HG02610 (cell line): ENCODE measurements at regions not wholly inside any gene's neighbourhood (a gene's known extent, or its start where the extent isn't known, plus 50 kb on each side); places are given as distances from the start of the nearest gene placed in this dataset.

Experiments used
- ATAC-seq: cut with Tn5 transposase; IDR thresholded peaks from one replicate; pipeline ENCODE4 v1.9.1; 2021; ENCODE audit warnings: mild to moderate bottlenecking, moderate library complexity; ENCODE audit not compliant: unreplicated experiment

DNA sequence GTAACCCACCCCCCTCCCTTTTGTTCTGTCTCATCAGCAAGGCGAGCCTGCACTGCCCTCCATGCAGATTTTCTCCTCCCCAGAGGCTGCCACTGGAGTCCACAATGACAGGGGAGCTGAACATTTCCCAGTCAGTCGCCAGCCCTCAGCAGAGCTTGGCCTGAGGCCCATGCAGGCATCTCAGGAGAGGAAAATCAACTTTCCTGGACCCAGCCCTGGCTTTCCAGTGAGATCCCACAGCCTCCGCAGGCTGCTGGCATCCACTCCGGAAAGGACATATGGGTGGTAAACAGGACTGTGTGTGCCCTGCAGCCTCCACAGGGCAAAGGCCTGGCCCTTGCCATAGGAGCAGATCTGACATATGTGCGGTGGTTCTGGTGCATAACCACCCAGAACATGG lies 253.8 kb downstream of the TNS1 start:
- ATAC-seq = no peak

DNA sequence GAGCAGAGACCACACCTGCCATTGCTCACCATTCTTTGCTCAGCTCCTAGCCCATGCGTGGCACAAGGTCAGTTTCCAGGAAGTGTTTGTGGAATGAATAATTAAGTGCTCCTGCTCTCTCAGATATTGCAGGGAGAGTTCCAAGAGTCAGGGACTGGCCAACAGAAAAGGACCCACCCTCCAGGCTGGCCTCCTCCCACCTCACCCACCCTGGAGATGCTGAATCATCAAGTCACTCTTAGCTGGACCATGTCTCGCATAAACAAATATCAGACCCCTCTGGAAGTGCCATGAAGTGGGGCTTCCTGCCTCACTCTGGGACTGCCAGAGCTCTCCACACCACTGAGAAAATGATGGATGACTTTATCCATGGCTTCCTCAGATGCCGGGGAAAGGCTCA lies 256.0 kb downstream of the TNS1 start:
- no peak for ATAC-seq

DNA sequence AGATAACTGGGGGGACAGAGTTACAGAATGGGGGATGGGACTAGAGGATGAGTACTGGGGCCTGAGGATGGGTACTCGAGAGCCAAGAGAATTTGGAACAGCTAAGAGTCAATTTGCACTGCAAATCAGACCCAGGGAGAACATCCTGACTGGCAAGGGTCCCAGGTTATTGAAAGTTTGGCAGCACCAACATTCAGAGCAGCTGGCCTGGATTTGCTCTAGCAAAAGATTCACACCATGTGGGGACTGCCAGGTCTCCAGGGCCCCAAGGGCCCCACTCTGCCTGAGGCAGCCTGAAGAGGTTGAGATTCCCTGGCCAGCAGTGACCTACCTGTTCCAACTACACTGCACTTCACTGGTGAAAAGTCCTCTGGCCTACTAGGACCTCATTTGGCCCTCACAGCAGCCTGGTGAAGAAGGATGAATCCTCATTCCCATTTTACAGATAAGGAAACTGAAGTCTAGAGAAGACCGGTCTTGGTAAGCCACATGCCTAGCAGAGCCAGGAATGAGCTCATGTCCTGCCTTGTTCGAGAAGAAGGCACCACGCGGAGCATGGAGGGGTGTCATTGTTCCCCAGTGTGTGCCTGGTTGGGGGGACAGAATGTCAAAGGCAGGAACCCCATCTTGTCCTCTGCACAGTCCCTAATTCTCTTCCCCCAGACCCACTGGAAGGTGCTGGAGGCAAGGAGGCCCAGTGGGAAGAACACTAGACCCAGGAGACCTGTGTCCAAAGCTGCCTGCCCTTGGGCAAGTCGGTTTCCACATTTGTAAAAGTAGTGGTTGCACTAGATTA lies 258.6 kb downstream of the TNS1 start:
- ATAC-seq = no peak

DNA sequence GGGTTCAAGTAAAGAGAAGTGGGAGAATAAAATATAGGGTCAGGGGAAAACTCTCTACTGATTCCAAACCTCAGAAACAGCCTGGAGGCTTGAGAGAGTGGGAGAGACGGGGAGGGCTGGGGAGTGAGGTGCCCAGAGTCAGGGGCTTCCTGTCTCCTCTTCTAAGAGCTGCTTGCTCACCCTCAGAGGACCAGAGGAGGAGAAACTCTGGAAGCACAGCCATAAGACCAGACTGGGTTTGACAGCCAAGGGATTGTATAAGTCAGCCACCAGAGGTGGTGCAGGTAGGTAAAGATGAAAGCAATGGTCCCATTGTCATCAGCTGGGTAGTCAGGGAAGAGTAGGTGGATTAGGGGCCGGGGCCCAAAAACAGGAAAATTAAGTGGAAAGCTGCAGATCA lies 259.4 kb downstream of the TNS1 start:
- ATAC-seq = no peak

DNA sequence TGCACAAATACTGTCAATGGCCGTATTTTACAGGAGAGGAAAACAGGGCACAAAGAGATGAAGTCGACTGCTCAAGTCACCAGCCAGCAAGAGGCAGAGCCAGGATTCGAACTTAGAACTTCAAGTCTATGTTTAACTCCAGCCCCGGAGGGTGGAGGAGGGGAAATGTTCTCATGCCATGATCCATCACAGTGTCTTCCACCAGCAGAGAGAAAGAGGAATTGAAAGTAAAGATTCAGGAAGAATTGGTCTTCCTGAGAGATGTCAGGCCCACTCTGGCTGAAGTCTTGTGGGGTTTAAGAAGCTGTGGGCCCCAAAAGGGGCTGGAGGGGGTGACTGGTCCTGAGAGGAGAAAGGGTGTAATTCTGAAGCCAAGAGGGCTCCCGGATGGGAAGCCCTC lies 260.0 kb downstream of the TNS1 start:
- ATAC-seq = no peak

DNA sequence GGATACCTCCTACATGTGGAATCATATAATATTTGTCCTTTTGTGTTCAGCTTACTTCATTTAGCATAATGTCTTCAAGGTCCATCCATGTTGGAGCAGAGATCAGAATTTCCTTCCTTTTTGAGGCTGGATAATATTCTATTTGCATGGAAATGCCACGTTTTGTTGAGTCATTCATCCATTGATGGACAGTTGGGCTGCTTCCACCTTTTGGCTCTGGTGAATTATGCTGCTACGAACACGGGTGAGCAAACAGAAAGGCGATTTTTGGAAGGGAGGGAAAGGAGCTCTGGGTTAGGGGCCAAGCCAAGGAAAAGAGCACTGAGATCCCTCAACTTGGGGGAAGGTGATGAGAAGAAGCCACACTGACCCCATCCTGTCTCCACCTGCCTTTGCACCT lies 260.5 kb downstream of the TNS1 start:
- ATAC-seq = no peak

DNA sequence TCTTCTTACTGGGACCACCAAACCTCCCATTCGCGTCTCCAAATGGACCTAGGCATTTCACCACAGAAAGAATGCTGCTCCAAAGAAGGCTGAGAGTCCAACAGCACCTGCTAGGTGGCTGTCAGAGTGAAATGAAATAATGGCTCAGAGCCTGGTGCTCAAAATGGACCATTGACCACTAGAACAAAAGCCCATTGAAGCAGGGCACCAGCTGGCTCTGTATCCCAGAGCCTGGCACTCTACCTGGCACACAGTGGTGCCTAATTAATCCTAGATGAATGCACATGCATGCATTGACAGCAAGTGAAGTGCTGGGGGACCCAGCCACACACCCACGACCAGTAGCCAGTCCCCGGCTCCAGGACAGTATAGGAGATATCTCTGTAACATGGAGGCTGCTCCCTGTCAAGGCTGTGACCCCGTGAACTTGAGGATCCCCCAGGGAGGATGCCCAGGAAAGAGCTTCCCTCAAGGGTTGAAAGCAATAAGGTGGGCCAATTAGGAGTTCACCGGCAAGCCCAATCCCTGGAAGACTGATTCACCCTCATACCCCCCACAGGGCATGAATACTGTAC lies 261.3 kb downstream of the TNS1 start:
- no peak for ATAC-seq

DNA sequence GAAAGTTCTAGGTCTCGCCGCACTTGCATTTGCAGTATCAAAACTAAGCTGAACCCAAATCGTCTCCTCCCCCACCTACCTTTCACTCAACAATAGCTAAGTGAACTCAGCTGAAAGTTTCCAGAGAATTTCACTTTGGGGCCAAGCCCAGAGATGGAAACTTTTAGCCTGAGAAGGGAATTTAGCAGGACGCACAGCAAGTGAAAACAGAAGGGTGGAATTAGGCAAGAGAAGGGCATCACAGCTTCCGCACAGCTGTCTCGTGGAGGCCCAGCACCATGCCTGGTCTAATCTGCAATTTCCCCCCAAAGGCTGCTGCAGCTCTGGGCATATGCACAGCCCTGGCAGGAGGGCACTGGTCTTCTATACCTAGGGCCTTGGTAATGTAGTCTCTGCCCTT lies 262.0 kb downstream of the TNS1 start:
- ATAC-seq = no peak

DNA sequence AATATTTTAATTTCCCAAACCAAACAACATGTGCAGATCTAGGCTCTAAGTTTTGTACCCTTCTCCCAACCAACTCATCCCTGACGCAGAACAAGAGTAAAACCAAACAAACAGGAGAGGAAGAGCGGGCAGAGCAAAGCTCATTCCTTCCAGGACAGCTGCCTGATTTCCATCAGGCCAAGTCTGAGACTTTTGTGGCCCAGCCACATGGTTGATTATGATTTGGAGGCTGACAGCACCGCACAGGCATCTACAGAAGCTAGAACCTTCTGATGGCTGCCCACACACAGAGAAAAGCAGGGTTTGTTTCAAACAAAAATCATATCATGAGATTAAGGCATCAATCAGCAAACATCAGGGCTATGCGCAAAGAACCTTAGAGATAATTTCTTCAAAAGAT lies 262.6 kb downstream of the TNS1 start:
- ATAC-seq = no peak

DNA sequence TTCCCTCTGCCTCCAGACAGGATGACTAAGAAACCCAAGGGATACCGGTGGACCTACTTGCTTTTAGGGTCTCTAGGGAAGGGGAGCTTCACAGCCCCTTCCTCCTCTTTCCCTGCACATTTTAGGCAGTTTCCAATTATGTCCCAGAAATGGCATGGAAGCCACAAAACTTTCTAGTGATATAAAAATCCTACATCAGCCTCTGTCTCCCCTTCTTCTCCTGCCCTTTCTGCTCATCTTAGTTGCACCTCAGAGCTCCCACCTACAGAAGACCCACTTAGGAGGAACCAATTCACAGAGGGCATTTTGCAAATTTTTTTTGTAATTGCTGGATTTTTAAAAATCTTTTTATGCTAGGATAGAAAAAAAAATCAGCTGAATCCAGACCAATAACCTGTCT lies 263.1 kb downstream of the TNS1 start:
- ATAC-seq = no peak

DNA sequence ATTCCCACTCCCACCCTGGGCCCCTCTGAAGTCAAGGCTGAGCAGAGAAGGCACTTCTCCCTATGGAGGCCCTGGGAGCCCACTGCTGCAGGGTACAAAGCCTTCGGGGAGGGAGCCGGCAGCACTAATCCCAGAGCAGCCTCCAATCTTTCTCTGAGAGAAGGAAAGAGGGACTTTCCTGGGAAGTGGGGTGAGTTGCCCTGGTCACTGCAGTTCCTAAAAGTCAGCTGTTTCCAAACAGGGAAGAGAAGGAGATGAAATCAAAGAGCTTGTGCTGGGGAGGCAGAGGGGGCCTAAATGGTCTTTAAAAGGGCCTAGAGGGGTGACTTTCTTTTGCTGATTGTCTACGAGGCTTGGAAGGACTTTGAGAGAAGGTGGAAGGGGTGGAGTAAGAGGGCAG lies 264.7 kb downstream of the TNS1 start:
- no peak for ATAC-seq

DNA sequence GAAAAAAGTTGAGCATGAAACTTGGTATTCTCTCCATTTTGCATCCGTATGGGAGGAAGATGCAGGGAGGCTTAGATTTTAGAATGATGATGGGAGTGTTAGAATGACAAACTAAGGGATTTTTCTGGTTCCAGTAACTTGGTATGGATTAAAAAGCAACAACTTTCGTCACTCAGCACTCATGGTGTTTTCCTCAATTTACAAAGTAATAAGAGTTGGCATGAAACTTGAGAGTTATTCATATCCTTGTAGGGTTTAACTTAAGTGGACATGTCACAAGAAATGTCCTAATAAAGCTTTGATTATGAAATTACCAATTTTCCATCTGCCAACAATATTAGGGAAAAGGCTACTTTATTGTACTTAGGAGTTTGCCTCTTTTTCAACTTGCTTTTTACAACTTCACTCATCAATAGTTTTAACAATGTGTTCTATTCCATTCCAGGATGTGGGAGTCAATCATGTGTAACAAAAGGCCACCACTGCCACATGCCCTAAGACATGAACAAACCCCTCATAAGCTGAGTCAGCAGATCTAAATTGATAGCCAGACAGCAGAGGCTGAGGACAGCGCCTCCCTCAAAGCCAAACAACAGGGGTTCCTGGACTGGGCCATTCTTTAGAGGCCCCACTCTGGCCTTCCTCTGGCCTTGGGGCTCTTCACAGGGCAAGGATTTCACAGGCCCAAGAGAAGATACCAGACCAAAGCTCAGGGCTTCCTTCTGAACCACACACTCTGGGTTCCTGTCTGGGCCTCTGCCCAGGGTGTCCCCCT lies 265.8 kb downstream of the TNS1 start:
- ATAC-seq = no peak

DNA sequence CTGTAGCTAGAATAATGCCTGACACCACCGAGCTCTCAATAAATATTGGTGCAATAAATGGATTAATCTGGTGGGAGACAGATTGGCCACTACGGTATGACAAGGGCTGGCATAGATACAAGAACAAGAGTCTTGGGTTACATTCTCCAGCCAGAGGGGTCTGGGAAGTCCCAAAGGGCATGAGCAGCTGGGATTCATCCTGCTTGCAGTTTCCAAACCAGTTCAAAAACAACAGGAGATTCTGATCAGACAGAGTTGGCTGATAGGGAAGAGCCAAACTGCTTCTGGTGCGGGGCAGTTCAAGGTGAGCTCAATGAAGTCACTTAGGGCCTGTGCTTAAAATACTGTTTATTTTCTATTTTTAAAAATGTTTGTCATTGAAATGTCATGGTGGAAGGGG lies 266.9 kb downstream of the TNS1 start:
- ATAC-seq = no peak

DNA sequence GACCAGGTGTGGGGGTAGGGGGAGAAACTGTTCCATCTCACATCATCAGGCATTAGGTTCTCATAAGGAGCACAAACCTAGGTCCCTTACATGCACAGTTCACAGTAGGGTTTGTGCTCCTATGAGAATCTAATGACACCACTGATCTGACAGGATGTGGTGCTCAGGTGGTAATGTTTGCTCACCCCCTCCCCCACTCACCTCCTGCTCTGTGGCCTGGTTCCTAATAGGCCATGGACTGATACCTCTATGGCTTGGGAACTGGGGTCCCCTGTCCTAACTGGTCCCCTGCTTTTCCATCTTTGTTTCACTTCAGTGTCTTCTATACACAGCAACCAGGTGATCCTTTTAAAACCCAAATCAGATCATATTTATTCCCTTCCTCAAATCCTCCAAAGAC lies 267.8 kb downstream of the TNS1 start:
- ATAC-seq = no peak

DNA sequence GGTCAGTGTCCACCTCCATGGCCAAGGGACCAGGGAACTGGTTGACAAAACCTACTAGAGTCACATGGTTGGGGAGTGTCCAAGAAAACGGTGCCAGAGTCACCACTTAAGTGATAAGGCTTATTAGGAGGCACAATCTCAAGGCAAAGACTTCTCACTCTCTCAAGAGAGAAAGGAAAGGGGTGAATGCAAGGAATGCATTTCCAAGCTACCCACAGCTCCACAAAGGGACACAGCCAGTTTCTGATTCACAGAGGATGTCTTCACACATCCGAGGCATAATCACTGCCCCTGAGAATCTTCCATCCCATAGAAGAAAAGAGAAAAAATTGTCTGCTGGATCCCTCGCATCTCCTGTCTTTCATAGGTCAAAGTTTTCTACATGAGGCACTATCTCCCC lies 269.3 kb downstream of the TNS1 start:
- ATAC-seq = no peak

DNA sequence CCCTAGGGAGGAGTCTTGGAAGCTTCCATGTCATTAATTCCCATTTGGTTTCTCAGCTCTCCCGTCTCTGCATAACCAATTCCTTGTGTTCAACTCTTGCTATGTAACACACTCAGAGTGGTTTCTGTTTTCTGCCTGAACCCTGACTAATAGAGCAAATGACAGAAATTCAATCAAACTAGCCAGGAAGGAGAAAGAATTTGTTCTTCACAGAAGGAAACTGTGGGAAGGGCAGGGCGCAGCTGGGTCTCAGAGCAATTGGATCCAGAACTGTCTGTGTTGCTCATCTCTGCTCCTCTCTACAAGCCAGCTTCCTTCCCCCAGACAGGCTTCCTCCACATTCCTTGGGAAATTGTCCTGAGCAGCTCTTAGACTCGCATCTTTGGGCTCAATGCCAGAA lies 269.8 kb downstream of the TNS1 start:
- no peak for ATAC-seq

DNA sequence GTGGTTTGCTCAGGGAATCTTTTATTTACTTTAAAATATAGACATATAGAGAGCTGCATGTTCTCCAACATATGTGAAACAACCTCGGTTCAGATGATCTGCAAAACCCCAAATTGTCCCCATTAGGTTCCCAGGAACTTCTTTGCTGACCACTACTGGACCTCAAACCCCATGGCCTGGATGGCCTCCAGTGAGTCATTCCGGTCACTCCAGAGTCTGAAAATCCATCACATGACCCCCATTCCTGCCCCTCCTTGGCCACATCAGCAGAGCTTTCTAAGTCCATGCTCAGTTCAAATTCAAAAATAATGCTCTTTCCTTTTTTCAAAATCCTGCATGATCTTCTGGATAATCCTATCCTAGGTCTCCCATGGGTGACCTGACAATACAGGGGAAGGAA lies 271.0 kb downstream of the TNS1 start:
- ATAC-seq = no peak

DNA sequence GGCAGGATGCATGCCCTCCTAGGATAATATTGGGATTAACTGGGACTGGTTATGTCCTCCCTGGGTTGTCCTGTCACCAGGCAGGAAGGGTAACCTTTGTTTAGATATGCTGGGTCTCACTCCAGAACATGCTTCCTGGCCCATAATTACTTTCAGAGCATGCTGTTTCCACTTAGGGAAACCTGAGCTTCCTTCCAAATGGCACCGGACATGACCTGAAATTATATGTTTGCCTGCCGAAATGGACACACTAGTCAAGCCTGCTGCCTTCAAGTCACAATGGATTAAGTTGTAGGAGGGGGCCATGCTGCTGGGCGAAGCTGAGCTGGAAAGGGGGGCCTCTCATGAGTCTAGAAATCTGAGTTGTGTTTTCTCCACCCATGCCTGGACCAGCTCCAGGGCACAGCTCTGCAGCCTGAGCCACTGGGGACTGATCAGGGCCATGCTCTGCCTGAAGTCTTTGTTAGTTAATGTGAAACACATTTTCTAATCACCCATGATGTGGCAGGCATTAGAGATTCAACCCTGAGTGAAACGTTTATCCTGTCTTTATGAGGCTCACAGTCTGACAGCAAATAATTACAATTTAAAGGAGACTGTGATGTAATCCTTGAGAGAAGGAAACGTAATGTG lies 273.3 kb downstream of the TNS1 start:
- no peak for ATAC-seq

DNA sequence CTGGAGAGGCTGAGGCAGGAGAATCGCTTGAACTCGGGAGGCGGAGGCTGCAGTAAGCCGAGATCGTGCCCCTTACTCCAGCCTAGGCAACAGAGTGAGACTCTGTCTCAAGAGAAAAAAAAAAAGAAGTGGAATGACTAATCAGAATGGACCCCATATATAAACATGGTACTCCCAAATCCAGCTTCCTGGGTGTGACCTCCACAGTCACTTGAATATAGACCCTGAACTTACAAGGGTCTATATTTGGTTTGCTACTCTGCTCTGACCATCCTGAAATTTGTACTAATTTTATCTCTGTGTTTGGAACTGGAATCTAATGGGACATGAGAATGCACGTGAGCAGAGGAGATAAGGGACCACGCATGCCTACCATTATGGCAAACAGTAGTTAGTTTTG lies 275.0 kb downstream of the TNS1 start:
- ATAC-seq = no peak

DNA sequence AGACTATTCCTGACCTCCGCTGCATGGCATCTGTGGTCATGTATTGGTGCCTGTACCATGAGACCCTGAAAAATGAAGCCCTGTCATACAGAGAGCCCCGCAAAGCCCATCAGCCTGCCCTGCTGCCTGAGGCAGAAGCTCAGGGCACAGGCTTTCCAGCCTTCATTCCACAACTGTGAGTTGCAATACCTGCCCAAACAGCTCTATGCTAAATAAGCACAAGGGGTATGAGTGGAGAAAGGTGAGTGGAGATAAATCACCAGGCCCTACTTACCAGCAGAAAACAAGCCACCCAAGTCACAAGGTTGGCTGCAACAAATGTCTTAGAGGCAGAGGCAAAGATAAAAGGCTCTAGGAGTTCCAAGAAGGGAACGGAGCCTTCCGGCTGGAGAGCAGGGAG lies 277.4 kb downstream of the TNS1 start:
- ATAC-seq = no peak

DNA sequence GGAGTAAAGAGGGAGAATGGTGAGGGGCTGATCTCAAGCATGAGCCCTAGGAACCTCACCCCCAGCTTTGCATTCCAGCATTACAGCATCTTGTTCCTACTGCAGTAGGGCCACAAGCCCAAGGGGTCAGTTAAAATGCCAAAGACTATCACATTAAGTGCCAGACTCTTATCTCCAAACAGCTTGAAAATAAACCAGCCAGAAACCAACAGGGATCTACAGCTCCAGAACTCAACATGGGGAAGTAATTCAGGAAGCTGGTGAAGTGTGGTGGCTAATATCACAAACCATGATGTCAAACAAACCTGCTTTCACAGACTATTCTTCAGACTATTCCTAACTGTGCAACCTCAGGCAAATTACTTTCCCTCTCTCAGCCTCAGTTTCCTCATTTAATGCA lies 278.3 kb downstream of the TNS1 start:
- no peak for ATAC-seq

DNA sequence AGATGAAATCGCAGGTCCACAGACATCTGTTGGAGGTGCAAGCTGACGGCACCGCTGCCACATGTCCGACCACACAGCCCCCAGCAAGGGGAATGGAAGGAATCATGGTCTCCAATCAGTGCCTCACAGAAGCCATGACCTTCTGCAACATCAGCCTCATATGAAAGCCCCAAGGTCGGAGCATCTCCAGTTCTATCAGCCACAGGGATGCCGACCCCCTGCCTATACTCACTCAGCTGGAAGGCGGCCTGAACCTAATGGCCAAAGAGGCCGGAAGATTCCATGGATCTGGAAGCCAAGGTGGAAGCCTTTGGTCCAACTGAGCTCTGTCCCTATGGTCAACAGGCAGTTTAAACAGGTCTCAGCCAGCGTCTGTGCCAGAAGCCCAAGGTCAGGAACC lies 278.8 kb downstream of the TNS1 start:
- no peak for ATAC-seq
